IMR-90 (cell line): ENCODE measurements at regions not wholly inside any gene's neighbourhood (a gene's known extent, or its start where the extent isn't known, plus 50 kb on each side); places are given as distances from the start of the nearest gene placed in this dataset.

Experiments
- CTCF ChIP-seq: conservative IDR thresholded peaks from 2 replicates; pipeline ENCODE4 v1.5.1; 2012; ENCODE audit warnings: mild to moderate bottlenecking, low read depth, low read length, improper control_type of control experiment
- POLR2A ChIP-seq: IDR thresholded peaks from 2 replicates; pipeline ENCODE4 v1.6.1; 2012; ENCODE audit warnings: mild to moderate bottlenecking, low read depth, low read length
- SMC3 ChIP-seq: fragments of 150-350 bp; IDR thresholded peaks from 2 replicates; pipeline ENCODE4 v1.6.1; 2016; ENCODE audit warnings: low read depth, mild to moderate bottlenecking, antibody characterized with exemption, low read length, moderate library complexity

DNA sequence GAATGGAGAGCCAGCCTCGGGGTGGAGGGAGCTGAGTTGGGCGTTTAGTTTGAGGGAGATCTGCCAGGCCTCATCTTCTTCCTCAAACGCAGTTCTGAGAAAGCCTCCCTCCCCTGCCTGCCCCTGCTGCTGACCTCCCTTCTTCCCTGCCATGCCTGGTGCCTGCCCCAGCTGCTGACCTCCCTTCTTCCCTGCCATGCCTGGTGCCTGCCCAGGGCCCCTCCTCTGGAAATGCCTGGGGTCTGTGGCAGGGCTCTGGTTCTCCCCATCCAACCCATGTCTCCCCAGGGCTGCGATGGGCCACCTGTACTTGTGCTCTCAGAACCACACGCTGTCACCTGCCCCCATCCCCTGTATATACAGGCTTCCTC, 114.6 kb downstream of the VEGFA start:
- TF ChIP-seq POLR2A (no peak), CTCF (no peak), SMC3 (no peak)
